ENCODE measurements at regions not wholly inside any gene's neighbourhood (a gene's known extent, or its start where the extent isn't known, plus 50 kb on each side); places are given as distances from the start of the nearest gene placed in this dataset.

DNA sequence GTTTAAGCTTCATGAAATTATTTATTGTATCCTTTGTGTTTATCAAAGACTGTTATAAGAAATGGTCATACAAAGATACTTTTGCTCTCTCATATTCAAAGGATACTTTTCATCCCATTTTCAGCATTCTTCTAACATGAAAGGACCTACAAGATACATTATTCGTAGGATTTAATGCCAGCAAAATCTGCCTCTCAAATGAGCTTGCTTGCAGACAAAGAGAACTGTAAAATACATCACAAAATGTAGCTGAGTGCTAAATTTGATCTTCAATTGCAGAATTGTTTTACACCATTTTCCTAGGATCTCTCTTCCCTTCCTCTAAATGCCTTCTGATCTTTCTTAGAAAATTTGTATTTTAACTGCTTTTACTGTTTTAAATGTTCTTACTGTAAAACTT lies 333.0 kb upstream of the NAV3 start:
- DNase-seq, result no peak

DNA sequence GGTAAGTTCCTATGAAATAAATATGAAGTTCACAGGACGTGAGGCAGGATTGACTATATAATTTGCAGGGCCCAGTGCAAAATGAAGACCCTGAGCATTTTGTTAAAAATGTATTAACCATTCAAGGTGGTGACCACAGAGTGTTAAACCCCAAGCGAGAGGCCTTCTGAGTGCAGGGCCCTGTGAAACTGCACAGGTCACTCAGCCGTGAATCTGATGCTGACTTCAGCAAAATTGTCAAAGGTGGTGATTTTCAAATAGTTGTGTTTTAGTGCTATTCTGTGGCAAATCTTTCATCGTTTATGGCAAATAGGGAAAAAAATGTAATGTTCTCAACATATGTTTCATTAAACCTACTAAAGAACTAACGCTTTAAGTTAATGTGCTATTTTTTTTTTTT lies 334.0 kb upstream of the NAV3 start:
- no peak for DNase-seq

DNA sequence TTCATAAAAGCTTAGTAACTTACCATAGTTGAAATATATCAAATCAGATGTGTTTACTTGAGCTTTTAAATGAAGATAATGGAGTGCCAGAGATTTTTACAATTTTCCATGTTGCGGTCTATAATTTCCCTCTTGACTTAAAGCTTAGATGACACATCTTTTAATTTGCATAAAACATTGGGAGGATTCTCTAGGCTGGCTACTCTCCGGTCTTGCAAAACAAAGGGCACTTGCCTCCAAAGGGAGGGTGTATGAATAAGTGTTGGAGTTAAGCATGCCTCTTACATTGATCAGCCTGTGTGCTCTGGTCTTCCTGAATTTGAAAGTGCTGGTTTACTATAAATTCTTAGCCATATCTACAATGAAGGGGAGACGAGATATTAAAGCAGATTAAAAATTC lies 336.4 kb upstream of the NAV3 start:
- DNase-seq, result no peak

DNA sequence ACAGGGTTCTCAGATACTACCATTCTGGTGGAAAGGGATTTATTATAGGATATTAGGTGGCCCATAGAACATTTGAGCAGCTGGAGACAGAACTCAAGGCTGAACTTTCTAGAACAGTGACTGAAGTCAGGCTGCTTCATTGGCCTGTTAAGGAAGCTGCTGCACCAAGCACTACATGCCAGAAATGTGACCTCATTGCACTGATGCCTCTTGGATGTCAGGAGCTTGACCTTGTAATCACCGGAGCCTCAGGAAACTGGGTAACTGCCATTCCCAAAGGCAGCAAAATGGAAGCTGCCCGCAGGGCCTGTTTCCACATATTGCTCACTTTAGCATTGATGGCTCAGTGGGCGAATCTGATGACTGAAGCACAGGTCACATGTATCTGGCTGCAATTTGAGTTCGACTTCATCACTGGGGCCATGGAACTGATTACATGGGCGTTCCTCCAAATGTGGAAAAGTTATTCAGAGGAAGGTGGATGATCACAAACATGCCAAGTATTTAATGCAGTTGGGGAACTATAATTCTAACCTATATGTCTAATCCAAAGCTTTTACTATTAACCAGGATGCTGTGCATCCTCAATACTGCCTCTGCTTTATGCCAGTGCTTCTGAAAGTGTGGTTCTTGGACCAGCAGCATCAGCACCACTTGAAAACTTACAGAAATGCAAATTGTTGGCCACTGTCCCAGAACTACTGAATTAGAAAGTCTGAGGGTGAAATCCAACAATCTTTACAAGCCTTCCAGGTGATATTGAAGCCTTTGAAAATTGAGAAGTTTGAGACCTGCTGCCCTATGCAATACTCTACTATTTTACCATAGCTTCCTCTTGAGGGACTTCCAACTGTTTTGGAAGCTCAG lies 337.2 kb upstream of the NAV3 start:
- DNase-seq, result no peak

DNA sequence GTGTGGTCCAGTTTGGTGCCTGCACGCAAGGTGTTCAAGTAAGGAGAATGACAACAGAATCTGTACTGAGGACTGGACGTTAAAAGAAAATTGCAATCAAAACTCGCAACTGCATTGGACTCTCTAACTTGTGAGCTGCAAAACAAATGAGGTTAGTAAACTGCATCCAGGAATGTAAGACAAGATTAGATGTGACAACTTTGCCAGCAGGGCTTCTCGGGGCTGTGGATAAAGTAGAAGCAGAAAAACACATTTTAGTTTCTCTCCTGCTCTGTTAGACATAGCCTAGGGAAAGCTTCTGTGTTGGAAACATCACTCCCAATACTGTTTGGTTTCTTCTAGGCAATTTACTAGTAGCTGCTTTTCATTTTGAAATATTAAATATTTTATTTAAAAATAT lies 338.2 kb upstream of the NAV3 start:
- no peak for DNase-seq

DNA sequence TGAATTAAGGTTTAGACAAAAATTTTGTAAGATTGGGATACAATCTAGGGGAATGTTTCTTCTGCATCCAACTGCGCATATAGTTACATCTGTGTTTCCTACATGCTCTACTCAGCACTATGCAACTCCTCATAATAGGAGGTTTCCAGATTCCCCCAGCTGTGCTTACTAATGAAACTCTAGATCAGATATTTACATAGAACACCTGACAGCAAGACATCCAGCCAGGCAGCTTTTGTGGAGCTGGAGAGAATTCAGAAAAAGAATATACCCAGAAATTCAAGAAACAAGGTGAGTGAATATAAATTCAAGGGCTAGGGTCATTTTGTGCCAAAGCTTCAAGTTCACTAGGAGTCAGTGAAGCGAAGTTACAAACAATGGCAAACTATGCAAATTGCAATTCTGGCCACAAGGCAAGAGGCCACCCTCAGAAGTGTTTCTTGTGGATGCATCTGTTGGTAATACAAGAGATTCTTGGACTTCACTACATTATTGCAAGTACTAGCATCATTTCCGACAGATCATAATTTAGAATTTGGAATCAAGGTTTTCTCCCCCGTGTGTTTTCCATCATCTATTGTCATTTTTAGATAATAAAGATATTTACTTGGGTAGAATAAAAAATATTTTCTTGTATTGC lies 341.2 kb upstream of the NAV3 start:
- DNase-seq, result no peak

DNA sequence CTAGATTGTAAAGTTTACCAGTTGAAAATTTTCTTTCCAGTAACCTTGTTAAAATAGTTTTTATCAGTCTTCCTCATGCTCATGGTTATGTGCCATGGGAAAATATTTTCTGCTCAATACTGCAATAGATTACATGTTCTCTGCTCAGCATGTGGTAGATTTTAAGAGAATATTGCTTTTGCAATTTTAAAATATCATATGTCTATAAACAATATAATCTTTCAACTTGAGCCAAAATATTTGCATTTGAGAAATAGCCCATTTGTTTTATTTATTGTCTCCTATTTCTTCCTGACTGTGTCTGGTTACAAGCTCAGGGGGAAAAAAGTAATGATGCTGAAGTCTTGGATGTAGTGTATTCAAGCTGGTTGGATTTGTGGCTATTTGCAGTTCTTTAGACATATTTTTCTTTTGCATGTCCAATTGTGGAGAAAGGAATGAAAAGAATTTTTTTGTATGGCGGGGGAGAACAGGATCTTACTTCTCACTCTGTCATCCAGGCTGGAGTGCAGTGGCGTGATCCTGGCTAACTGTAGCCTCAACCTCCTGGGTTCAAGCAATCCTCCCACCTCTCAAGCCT lies 342.6 kb upstream of the NAV3 start:
- DNase-seq, result no peak

DNA sequence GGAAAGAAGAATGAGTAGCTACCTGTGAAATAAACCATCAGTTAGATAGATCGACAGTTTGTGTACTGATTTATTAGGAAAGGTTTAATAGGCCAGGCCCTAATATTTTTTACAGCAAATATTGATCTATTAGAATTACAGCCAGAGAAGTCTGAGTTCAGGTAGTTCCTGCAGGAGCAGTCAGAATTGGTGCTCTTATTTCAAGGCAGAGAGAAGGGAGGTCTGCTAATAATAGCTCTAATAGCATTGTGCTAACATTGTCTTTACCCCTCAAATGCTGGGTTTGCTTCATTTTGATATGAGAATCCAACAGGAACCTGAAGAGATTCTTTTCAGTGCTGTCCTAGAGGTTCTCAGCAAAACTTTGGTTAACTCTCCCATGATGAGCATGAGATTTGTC lies 343.8 kb upstream of the NAV3 start:
- DNase-seq, result no peak

DNA sequence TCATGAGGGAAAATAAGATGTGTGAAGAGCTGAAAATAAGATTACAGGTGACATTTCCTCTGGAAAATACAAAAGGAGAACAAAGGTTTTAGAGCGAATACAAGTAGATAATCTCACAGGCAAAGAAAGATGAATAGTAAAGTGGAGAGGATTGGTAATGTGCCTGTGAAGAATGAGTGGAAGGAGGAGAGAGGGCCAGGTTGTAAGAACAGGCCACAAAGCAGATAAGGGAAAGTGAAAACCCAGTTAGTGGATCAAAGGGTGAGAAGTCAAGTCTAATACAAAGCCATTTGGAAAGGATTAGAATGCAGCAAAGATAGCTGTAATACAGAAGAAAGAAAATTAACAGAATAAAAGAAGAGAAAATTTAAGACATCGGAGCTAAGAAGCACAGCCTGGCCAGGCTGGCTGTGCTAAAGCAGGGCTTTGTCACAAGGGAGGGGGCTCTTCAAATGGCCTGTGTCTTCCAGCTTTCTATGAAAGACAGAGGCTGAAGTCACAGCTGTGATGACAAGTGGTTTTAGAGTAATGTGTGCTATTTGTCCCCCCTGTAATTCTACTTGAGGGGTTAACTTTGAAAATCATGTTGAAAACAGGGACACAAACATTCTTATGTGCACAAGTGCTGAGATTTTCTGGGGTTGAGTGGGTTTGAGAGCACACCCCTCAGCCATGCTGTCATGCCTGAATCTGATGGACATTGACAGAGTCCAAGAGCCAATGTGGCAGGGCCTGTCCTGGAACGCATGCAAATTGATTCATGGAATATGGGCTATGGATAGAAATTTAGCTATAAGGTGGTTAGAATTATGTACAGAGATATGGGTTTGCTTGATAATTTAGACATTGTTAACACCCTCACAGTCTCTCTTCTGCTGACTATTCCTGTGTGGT lies 344.5 kb upstream of the NAV3 start:
- no peak for DNase-seq

DNA sequence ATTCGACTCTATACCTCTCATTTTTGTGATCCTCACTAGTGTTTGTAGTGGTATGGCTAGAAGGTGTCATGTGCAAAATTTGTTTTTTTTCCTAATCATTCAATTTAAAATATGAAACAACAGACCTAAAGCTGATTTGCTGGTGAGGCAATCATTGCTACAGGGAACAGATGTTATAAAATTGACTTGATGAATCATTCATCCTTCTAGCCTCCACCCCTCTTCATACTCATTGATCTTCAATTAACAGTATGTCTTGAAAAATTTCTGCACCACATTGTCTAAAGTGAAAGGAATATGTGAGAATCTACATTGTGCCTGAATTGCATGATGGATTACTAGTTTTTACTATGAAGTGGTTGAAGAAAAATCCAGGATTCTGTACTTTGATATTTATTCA lies 349.0 kb upstream of the NAV3 start:
- DNase-seq, result no peak

DNA sequence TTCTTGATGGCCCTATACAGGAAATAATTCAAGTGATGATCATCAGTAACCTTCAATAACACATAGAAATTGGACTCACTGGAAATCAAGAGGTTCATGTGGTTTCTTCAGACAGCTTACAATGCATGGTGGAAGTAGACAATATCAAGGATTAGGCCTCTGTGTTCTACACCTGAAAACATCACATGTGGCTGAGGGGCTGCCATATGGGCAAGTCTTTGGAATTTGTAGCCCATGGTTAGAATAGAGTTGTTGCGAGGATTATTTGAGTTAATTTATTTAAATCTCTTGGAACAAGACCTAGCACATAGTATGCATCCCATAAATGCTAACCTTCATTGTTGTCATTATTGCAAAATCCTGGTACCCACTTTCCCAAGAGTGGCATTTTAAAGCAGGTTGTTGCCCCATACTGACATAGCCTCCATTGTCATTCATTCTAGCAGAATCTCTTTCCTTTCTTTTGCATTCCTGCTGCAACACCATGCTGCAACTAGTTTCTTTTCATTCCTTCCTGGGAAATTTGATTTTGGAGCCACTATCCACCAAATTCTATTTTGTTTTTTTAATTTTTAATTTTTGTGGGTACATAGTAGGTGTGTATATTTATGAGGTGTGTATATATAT lies 352.7 kb upstream of the NAV3 start:
- DNase-seq, result no peak

DNA sequence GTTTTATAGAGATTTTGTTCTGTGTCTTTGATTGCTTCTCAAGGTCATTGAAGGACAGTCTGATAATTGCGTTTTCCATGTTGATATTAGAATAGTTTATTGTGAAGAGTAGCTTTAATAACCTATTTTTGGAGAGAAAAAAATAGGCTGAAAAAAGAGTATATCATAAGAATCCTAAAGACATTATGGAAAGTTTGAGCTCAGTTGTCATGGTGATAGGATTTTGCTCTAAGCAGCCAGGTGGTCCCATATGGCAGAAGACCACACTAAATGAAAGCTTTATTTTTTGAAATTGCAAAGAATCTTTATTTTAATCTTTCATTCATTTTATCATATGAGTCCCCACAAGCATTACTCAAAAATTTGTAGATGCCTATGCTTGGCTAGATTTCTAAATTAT lies 358.9 kb upstream of the NAV3 start:
- no peak for DNase-seq

DNA sequence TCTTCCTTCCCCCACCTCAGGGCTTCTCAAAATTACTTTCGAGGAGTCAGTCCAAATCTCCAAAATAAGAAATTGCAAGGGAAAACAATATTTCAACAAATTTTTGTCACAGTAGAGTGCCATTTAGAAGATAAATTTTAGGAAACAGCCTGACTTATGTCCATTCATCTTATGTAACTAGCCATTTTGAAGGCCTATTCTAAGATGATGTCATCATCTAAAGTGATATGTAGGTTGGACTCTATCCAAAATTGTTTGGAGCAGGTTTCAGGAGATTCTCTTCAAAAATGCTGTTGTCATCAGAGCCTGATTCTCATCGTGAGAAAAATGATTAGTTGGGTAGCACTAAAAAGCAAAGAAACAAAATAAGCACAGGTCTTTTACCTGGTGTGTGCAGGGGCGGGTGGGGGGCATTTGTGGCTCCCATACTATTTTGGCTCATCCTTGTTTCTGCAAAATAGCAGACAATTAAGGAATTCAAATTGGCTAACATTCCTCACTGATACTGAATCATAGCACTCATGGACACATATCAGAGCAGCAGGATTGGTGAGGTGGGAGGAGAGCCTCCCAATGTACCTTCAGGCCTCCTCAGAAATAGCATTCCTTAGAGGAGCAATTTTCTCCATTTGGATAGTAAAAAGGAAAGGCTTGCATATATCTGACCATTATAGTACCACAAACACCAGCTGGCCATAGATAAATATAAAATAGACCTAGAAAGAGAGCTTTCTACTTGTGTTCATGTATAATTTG lies 360.9 kb upstream of the NAV3 start:
- DNase-seq, result peak in 2 of 56 donors; percentile 2 to 5

DNA sequence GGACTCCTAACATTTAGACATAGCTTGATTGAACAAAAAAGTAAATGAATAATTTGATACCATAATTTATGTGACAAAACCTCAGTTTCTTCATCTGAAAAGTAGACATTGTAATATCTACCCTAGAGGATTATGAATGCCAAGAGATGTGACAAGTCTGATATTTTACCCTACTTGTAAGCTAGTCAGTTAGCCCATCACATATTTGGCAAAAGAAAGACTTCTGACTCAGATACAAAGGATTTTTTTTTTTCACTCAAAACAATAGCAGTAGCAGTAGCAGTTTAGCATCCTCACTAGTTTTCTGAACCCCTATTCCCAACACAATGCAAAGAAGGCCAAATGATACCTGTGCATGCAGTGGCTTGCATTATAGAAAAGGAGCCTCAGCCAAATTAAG lies 377.3 kb upstream of the E2F7 start:
- no peak for DNase-seq

DNA sequence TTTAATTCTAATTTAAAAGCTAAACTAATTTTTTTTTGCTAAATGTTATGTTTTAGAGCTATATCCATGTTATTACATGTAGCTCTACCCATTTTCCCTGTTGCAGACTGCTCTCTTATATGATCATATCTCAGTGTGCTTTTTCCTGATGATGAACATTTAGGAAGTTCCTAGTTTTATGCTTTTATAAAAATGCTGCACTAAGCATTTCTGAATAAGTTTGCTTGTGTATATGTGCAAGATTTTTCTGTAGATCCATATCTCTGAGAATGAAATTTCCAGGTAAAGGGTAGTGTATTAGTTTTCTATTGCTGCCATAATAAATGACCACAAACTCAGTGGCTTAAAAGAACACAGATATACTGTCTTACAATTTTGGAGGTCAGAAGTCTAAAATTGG lies 374.4 kb upstream of the E2F7 start:
- no peak for DNase-seq

DNA sequence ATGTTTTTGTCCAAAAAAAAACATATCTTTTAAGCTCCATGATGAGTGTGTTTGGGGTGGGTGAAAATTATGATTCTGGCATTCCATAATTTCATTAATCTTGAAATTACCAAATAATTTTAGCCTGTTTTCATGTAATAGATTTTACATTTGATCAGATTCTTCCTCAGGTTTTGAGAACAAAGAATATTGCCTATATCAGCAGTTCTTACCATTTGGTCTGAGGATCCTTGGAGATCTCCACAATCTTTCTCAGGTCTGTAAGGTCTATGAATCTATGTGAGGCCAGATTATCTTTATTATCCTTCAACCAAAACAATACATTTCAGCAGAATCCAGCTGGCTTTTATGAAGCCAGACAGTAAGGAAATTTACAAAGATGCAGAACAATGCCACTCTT lies 373.3 kb upstream of the E2F7 start:
- no peak for DNase-seq

DNA sequence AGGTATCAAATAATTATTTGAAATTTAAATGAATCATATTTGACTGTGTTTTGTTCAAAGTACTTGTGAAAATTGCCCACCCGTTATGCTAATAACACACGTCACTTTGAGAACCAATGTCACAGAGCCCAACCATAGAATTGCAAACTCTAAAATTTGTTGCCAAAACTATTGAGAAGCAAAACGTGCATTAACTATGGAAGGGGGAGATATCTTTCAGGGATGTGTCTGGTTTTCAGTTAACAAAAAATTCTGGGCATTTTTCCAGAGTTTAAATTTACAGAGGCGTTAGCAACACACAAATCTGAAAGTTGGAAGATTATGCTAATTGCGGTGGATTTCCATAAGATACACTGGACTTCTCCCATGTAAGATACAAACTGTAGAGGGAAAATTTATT lies 371.8 kb upstream of the E2F7 start:
- DNase-seq, result no peak

DNA sequence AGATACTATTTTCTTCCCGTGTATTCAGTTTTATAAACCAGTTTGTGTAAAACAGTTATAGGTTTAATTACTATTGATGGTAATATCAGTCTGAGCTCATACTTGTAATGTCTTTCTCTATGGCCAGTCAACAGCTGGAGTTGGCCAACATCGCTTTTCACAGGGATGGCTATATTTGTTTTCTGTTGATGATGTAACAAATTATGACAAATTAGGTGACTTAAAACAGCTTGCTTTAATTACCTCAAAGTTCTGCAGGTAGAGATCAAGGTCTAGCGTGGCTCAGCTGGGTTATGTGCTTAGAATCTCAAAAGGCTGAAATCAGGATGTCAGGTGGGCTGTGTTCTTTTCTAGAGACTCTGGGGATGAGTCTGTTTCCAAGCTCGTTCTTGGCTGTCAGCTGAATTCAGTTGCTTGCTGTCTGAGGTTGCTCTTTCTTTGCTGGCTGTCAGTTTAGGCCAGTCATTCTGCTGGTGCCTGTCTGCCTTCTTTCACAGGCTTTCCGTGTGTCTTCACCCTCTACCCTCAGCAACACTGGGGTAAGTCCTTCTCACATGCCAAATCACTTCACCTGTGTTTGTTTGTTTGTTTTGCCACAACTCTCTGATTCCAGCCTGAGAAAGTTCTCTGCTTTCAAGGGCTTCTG lies 370.2 kb upstream of the E2F7 start:
- no peak for DNase-seq

DNA sequence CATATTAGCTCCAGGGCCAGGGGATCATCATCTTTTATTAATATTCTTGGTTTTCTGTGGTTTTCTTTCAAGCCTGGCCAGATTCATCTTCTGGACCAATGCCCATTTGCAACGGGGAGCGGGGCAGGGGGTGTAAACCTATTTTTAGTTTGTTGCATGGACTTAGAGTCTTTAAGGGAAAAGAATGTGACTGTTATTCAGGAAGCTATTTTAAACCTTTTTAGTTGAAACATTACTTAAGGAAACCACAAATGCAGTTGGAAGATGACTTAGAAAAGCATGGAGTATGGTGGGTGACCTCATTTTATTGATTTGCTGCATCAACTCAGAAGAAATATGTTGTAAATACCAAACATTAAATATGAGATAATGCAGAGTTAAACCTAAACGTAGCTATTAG lies 368.4 kb upstream of the E2F7 start:
- peak in 1 of 56 donors; percentile 4 for DNase-seq

DNA sequence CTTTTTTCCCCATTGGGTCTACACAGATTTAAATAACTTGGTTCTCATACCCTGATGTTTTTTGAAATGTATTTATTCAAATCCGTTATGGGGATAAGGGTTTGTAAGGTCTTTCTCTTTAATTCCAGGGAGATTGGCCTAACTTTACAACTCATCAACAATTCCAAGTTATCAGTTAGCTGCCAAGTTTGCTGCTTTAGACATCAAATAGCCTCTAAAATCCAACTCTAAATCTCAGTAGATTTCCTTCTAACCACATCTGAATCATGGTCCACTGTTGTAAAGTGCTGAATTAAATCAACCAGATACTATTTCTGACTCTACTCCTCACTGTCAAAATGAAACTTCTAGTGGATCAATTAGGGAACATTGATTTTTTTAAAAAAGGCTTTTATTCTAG lies 364.1 kb upstream of the E2F7 start:
- DNase-seq, result no peak

Data from amygdala (tissue), 56 donors.